Mesenchymal stem cell (in vitro differentiated cells and primary cell): ENCODE measurements at regions not wholly inside any gene's neighbourhood (a gene's known extent, or its start where the extent isn't known, plus 50 kb on each side); places are given as distances from the start of the nearest gene placed in this dataset.

ENCODE experiments used
- DNase-seq: peaks from one replicate; pipeline ENCODE4 v3.0.0-alpha.2; 2013
- H2AFZ ChIP-seq: one replicate; pipeline ENCODE4 v1.6.1; 2013; ENCODE audit warnings: low read depth, mild to moderate bottlenecking, control low read depth, inconsistent platforms, low read length, moderate library complexity
- H2AK5ac ChIP-seq: 2 replicates; pipeline ENCODE4 v1.6.1; 2013; ENCODE audit warnings: low read length, moderate library complexity, mild to moderate bottlenecking, inconsistent platforms; ENCODE audit not compliant: severe bottlenecking
- H2BK120ac ChIP-seq: one replicate; pipeline ENCODE4 v1.6.1; 2013; ENCODE audit warnings: low read depth, mild to moderate bottlenecking, inconsistent platforms, low read length, moderate library complexity
- H2BK12ac ChIP-seq, 2 experiments: one replicate each; pipeline ENCODE4 v1.6.1; 2013; ENCODE audit warnings: inconsistent platforms in 2 of 2, low read length in 2 of 2, mild to moderate bottlenecking in 2 of 2, moderate library complexity in 2 of 2, control low read depth in 1 of 2
- H2BK15ac ChIP-seq: one replicate; pipeline ENCODE4 v1.6.1; 2013; ENCODE audit warnings: mild to moderate bottlenecking, low read depth, inconsistent platforms; ENCODE audit not compliant: poor library complexity, severe bottlenecking
- H2BK5ac ChIP-seq: 2 replicates; pipeline ENCODE4 v1.6.1; 2013; ENCODE audit warnings: low read depth, mild to moderate bottlenecking, low read length, control low read depth, inconsistent platforms; ENCODE audit not compliant: poor library complexity, severe bottlenecking
- H3K14ac ChIP-seq, 2 experiments: one replicate each; pipeline ENCODE4 v1.6.1; 2013; ENCODE audit warnings: inconsistent platforms in 2 of 2, low read length in 2 of 2, control low read depth in 1 of 2, mild to moderate bottlenecking in 1 of 2, moderate library complexity in 1 of 2
- H3K18ac ChIP-seq, 2 experiments: one replicate each; pipeline ENCODE4 v1.6.1; 2013; ENCODE audit warnings: inconsistent platforms in 2 of 2, low read length in 2 of 2, control low read depth in 1 of 2, low read depth in 1 of 2, mild to moderate bottlenecking in 1 of 2
- H3K23ac ChIP-seq, 2 experiments: one replicate each; pipeline ENCODE4 v1.6.1; 2013; ENCODE audit warnings: inconsistent platforms in 2 of 2, low read length in 2 of 2, mild to moderate bottlenecking in 2 of 2, moderate library complexity in 2 of 2, control low read depth in 1 of 2
- H3K27ac ChIP-seq: 2 replicates; pipeline ENCODE4 v1.5.1; 2013; ENCODE audit warnings: mild to moderate bottlenecking, moderate library complexity, low read length, control low read depth, inconsistent platforms; ENCODE audit not compliant: poor library complexity, severe bottlenecking
- H3K27me3 ChIP-seq, 2 experiments: 2 replicates each; pipeline versions ENCODE4 v1.6.1 to v1.7.0; 2013; ENCODE audit warnings: low read length in 2 of 2, mild to moderate bottlenecking in 2 of 2, moderate library complexity in 2 of 2, control low read depth in 1 of 2, inconsistent platforms in 1 of 2; ENCODE audit not compliant: control insufficient read depth in 1 of 2, insufficient read depth in 1 of 2
- H3K36me3 ChIP-seq, 2 experiments: 2 replicates each; pipeline versions ENCODE4 v1.6.1 to v1.7.0; 2013; ENCODE audit warnings: low read length in 2 of 2, control low read depth in 1 of 2, inconsistent platforms in 1 of 2, low read depth in 1 of 2, mild to moderate bottlenecking in 1 of 2; ENCODE audit not compliant: insufficient read depth in 2 of 2, control insufficient read depth in 1 of 2
- H3K4ac ChIP-seq, 2 experiments: one replicate each; pipeline ENCODE4 v1.6.1; 2013; ENCODE audit warnings: inconsistent platforms in 2 of 2, low read length in 2 of 2, mild to moderate bottlenecking in 2 of 2, moderate library complexity in 2 of 2, control low read depth in 1 of 2, low read depth in 1 of 2
- H3K4me1 ChIP-seq: 2 replicates; pipeline ENCODE4 v1.6.1; 2013; ENCODE audit warnings: low read depth, low read length, control low read depth; ENCODE audit not compliant: control insufficient read depth, insufficient read depth
- H3K4me2 ChIP-seq: 2 replicates; pipeline ENCODE4 v1.6.1; 2013; ENCODE audit warnings: low read length, mild to moderate bottlenecking, inconsistent platforms; ENCODE audit not compliant: poor library complexity, severe bottlenecking
- H3K4me3 ChIP-seq, 2 experiments: 2 replicates each; pipeline versions ENCODE4 v1.5.1 to v1.7.0; 2013; ENCODE audit warnings: low read length in 2 of 2, mild to moderate bottlenecking in 2 of 2, control low read depth in 1 of 2, low read depth in 1 of 2; ENCODE audit not compliant: insufficient read depth in 1 of 2
- H3K79me1 ChIP-seq: replicated peaks from 2 replicates; pipeline ENCODE4 v1.6.1; 2013; ENCODE audit warnings: mild to moderate bottlenecking, control low read depth, low read length, inconsistent platforms; ENCODE audit not compliant: poor library complexity, severe bottlenecking
- H3K9ac ChIP-seq: 2 replicates; pipeline ENCODE4 v1.7.0; 2013; ENCODE audit warnings: mild to moderate bottlenecking, low read length, moderate library complexity
- H3K9me3 ChIP-seq: 2 replicates; pipeline ENCODE4 v1.7.0; 2013; ENCODE audit warnings: mild to moderate bottlenecking, low read length; ENCODE audit not compliant: control insufficient read depth
- H4K8ac ChIP-seq: one replicate; pipeline ENCODE4 v1.6.1; 2013; ENCODE audit warnings: inconsistent platforms, mild to moderate bottlenecking, low read length, moderate library complexity
- H4K91ac ChIP-seq: one replicate; pipeline ENCODE4 v1.6.1; 2013; ENCODE audit warnings: mild to moderate bottlenecking, low read length, inconsistent platforms
- WGBS: methylation state at CpG from one replicate; pipeline ENCODE4 v1.1.7; 2013; ENCODE audit warnings: mixed read lengths; 5-methylcytosine and 5-hydroxymethylcytosine counted together

- Histone ChIP-seq H3K4me3 (no peak overlapping the region), H4K8ac (no peak overlapping the region)
Observed at GRCh38 chr5:131019601-131020315, 145.3 kb downstream of the HINT1 start.

GRCh38 chr5:131019111-131019510, 145.9 kb downstream of the HINT1 start:
- no peak overlapping the region for H3K23ac ChIP-seq
- H2BK120ac ChIP-seq: no peak overlapping the region
- no peak overlapping the region for H3K4me3 ChIP-seq
- DNase-seq: no peak
- WGBS: 63% methylated on average over 1 of the region's 1 CpG
- no peaks in the 10 kb centered on the region for H3K4me1 ChIP-seq
- H3K27me3 ChIP-seq: no peaks in the 10 kb centered on the region
- no peak overlapping the region for H3K14ac ChIP-seq
- H3K4ac ChIP-seq: no peak overlapping the region
- no peak overlapping the region for H3K27ac ChIP-seq
- no peak overlapping the region for H2BK15ac ChIP-seq
- no peak overlapping the region for H2AK5ac ChIP-seq
- H3K79me1 ChIP-seq: no peaks in the 10 kb centered on the region
- no peaks in the 10 kb centered on the region for H3K36me3 ChIP-seq
- no peak overlapping the region for H4K91ac ChIP-seq
- H2BK5ac ChIP-seq: no peak overlapping the region
- H3K9me3 ChIP-seq: no peaks in the 10 kb centered on the region
- H3K9ac ChIP-seq: no peak overlapping the region
- H3K18ac ChIP-seq: no peak overlapping the region
- no peak overlapping the region for H2AFZ ChIP-seq
- H2BK12ac ChIP-seq: no peak overlapping the region
- H3K4me2 ChIP-seq: no peak overlapping the region
- no peak overlapping the region for H4K8ac ChIP-seq

More at GRCh38 chr5:131019601-131020315, 145.3 kb downstream of the HINT1 start:
- no peak overlapping the region for H2AK5ac ChIP-seq
- no peaks in the 10 kb centered on the region for H3K27me3 ChIP-seq
- no peaks in the 10 kb centered on the region for H3K36me3 ChIP-seq
- H3K9ac ChIP-seq: no peak overlapping the region
- no peaks in the 10 kb centered on the region for H3K9me3 ChIP-seq
- no peak overlapping the region for H2AFZ ChIP-seq
- no peaks in the 10 kb centered on the region for H3K79me1 ChIP-seq
- no peak overlapping the region for H2BK120ac ChIP-seq
- H4K91ac ChIP-seq: no peak overlapping the region
- WGBS: 88% methylated on average over 4 of the region's 6 CpGs
- H3K4ac ChIP-seq: no peak overlapping the region
- H3K23ac ChIP-seq: no peak overlapping the region
- DNase-seq: no peak
- no peak overlapping the region for H2BK15ac ChIP-seq
- no peak overlapping the region for H3K18ac ChIP-seq
- no peak overlapping the region for H2BK5ac ChIP-seq
- no peak overlapping the region for H3K4me2 ChIP-seq
- no peak overlapping the region for H2BK12ac ChIP-seq
- H3K27ac ChIP-seq: no peak overlapping the region
- H3K4me1 ChIP-seq: no peaks in the 10 kb centered on the region
- no peak overlapping the region for H3K14ac ChIP-seq

GRCh38 chr5:131008329-131008728, 156.7 kb downstream of the HINT1 start:
- H3K9ac ChIP-seq: no peak overlapping the region
- H3K79me1 ChIP-seq: no peaks in the 10 kb centered on the region
- DNase-seq: no peak
- H4K91ac ChIP-seq: no peak overlapping the region
- H2BK120ac ChIP-seq: no peak overlapping the region
- H2AK5ac ChIP-seq: no peak overlapping the region
- no peaks in the 10 kb centered on the region for H3K36me3 ChIP-seq
- no peak overlapping the region for H3K23ac ChIP-seq
- no peaks in the 10 kb centered on the region for H3K9me3 ChIP-seq
- 95% methylated on average over 20 of the region's 24 CpGs for WGBS
- H4K8ac ChIP-seq: no peak overlapping the region
- H3K4me1 ChIP-seq: no peaks in the 10 kb centered on the region
- no peak overlapping the region for H3K14ac ChIP-seq
- H2BK12ac ChIP-seq: no peak overlapping the region
- H2BK5ac ChIP-seq: no peak overlapping the region
- H3K4me3 ChIP-seq: no peak overlapping the region
- H3K27ac ChIP-seq: no peak overlapping the region
- H3K4ac ChIP-seq: no peak overlapping the region
- H3K27me3 ChIP-seq: peaks cover 0 to 5% of the 10 kb centered on the region in 2 experiments
- no peak overlapping the region for H2BK15ac ChIP-seq
- H3K4me2 ChIP-seq: no peak overlapping the region
- H2AFZ ChIP-seq: no peak overlapping the region
- H3K18ac ChIP-seq: no peak overlapping the region

- no peak overlapping the region for H2BK12ac ChIP-seq
- H3K23ac ChIP-seq: no peak overlapping the region
- H3K9ac ChIP-seq: no peak overlapping the region
- H3K27me3 ChIP-seq: peaks cover 0 to 5% of the 10 kb centered on the region in 2 experiments
- no peak overlapping the region for H2BK15ac ChIP-seq
- H2BK5ac ChIP-seq: no peak overlapping the region
- WGBS: 55% methylated on average over 3 of the region's 3 CpGs
- H2BK120ac ChIP-seq: no peak overlapping the region
- no peaks in the 10 kb centered on the region for H3K36me3 ChIP-seq
- H2AFZ ChIP-seq: no peak overlapping the region
- H4K8ac ChIP-seq: no peak overlapping the region
- no peaks in the 10 kb centered on the region for H3K4me1 ChIP-seq
- H3K79me1 ChIP-seq: no peaks in the 10 kb centered on the region
- no peak overlapping the region for H3K27ac ChIP-seq
- H3K14ac ChIP-seq: peak overlapping the region in 1 of 2 experiments; percentile 15
- no peak overlapping the region for H3K4me3 ChIP-seq
- peak; percentile 3 for DNase-seq
- H3K4ac ChIP-seq: no peak overlapping the region
- no peak overlapping the region for H3K18ac ChIP-seq
- no peaks in the 10 kb centered on the region for H3K9me3 ChIP-seq
- H3K4me2 ChIP-seq: no peak overlapping the region
- no peak overlapping the region for H4K91ac ChIP-seq
- H2AK5ac ChIP-seq: no peak overlapping the region
Observed at GRCh38 chr5:131005963-131006684, 158.9 kb downstream of the HINT1 start.
